Karpas-422 (cell line): ENCODE measurements at regions not wholly inside any gene's neighbourhood (a gene's known extent, or its start where the extent isn't known, plus 50 kb on each side); places are given as distances from the start of the nearest gene placed in this dataset.

Experiments used
- DNase-seq: peaks from one replicate; pipeline ENCODE4 v3.0.0-alpha.2; 2015
- H2AFZ ChIP-seq: fragments of 200-600 bp; sonication (generic); 2 replicates; pipeline ENCODE4 v1.6.1; 2014; ENCODE audit warnings: antibody characterized with exemption, low read length, mixed read lengths
- H3K27ac ChIP-seq: fragments of 200-600 bp; sonication (generic); 2 replicates; pipeline ENCODE4 v1.5.1; 2014; ENCODE audit warnings: mild to moderate bottlenecking, low read length, moderate library complexity
- H3K27me3 ChIP-seq: fragments of 200-600 bp; sonication (generic); 2 replicates; pipeline ENCODE4 v1.6.1; 2014; ENCODE audit warnings: low read length, mixed read lengths
- H3K36me3 ChIP-seq: fragments of 200-600 bp; sonication (generic); 2 replicates; pipeline ENCODE4 v1.6.1; 2014; ENCODE audit warnings: low read length, mixed read lengths; ENCODE audit not compliant: insufficient read depth
- H3K4me1 ChIP-seq: fragments of 200-600 bp; sonication (generic); 2 replicates; pipeline ENCODE4 v1.6.1; 2014; ENCODE audit warnings: mild to moderate bottlenecking, low read length, mixed read lengths
- H3K4me2 ChIP-seq: fragments of 200-600 bp; sonication (generic); 2 replicates; pipeline ENCODE4 v1.6.1; 2014; ENCODE audit warnings: low read length, low read depth, mild to moderate bottlenecking; ENCODE audit not compliant: poor library complexity, severe bottlenecking
- H3K4me3 ChIP-seq: fragments of 200-600 bp; sonication (generic); 2 replicates; pipeline ENCODE4 v1.5.1; 2014; ENCODE audit warnings: mild to moderate bottlenecking, antibody characterized with exemption, low read length, mixed read lengths
- H3K79me2 ChIP-seq: fragments of 200-600 bp; sonication (generic); 2 replicates; pipeline ENCODE4 v1.6.1; 2014; ENCODE audit warnings: mild to moderate bottlenecking, low read length, mixed read lengths
- H3K9ac ChIP-seq: fragments of 200-600 bp; sonication (generic); 2 replicates; pipeline ENCODE4 v1.6.0; 2014; ENCODE audit warnings: low read length
- H3K9me2 ChIP-seq: fragments of 200-600 bp; sonication (generic), shearing (Covaris generic); replicated peaks from 2 replicates; pipeline ENCODE4 v1.6.0; 2014; ENCODE audit warnings: mild to moderate bottlenecking, low read length, moderate library complexity; ENCODE audit not compliant: insufficient read depth
- H3K9me3 ChIP-seq: fragments of 300-700, 200-600 bp; sonication (generic); 2 replicates; pipeline ENCODE4 v1.6.1; 2014; ENCODE audit warnings: low read length, mixed read lengths
- H4K20me1 ChIP-seq: fragments of 200-600 bp; sonication (generic); 2 replicates; pipeline ENCODE4 v1.6.1; 2014; ENCODE audit warnings: mild to moderate bottlenecking, antibody characterized with exemption, low read length, low read depth; ENCODE audit not compliant: insufficient read depth

GRCh38 chr13:48888613-48889012, 87.1 kb upstream of the FNDC3A start:
- Histone ChIP-seq H2AFZ (no peak overlapping the region), H3K4me2 (no peak overlapping the region), H3K9me3 (no peaks in the 10 kb centered on the region), H3K27ac (no peak overlapping the region), H3K9ac (no peak overlapping the region), H4K20me1 (no peaks in the 10 kb centered on the region), H3K36me3 (no peaks in the 10 kb centered on the region), H3K9me2 (no peaks in the 10 kb centered on the region), H3K4me1 (no peaks in the 10 kb centered on the region), H3K79me2 (no peaks in the 10 kb centered on the region), H3K27me3 (no peaks in the 10 kb centered on the region), H3K4me3 (no peak overlapping the region)
- DNase-seq = no peak

DNA sequence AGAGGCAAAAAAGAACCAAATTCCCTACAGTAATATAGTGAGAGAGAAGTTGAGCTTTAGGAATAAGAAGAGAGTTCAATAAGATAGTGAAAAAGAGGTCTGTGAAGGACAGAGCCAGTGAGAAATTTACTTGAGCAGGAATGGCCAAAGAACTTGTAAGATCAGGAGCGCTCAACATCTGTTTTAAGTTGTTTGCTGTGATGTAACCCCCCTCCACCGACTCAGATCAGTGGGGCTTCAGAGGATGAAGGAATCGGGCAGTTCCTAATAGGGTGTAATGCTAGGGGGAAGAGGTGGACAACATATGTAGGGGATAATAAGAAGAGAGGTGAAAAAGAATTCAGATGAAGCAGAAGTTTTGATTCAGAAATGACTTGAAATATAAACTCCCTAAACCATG, 85.3 kb upstream of the FNDC3A start:
- Histone ChIP-seq H3K4me3 (no peak overlapping the region), H3K9me3 (no peaks in the 10 kb centered on the region), H2AFZ (no peak overlapping the region), H3K9me2 (no peaks in the 10 kb centered on the region), H3K36me3 (no peaks in the 10 kb centered on the region), H3K27ac (no peak overlapping the region), H3K4me1 (no peaks in the 10 kb centered on the region), H3K27me3 (peaks cover 2% of the 10 kb centered on the region; the same call in 1 of the 2 replicates), H3K9ac (no peak overlapping the region), H3K4me2 (no peak overlapping the region), H4K20me1 (no peaks in the 10 kb centered on the region), H3K79me2 (no peaks in the 10 kb centered on the region)
- DNase-seq = no peak

- no peak overlapping the region for H2AFZ ChIP-seq
- H3K4me2 ChIP-seq = no peak overlapping the region
- H3K9ac ChIP-seq = no peak overlapping the region
- no peak for DNase-seq
- H3K27me3 ChIP-seq = peaks cover 2% of the 10 kb centered on the region; the same call in 1 of the 2 replicates
- H3K27ac ChIP-seq = no peak overlapping the region
- no peak overlapping the region for H3K4me3 ChIP-seq
- no peaks in the 10 kb centered on the region for H3K36me3 ChIP-seq
- no peaks in the 10 kb centered on the region for H3K9me3 ChIP-seq
- no peaks in the 10 kb centered on the region for H3K9me2 ChIP-seq
- no peaks in the 10 kb centered on the region for H4K20me1 ChIP-seq
- no peaks in the 10 kb centered on the region for H3K4me1 ChIP-seq
- H3K79me2 ChIP-seq = no peaks in the 10 kb centered on the region
Observed at GRCh38 chr13:48891586-48891985, 84.1 kb upstream of the FNDC3A start.

- H3K4me1 ChIP-seq = no peaks in the 10 kb centered on the region
- no peak overlapping the region for H3K9ac ChIP-seq
- peaks cover 2% of the 10 kb centered on the region; the same call in 1 of the 2 replicates for H3K27me3 ChIP-seq
- H3K4me3 ChIP-seq = no peak overlapping the region
- H4K20me1 ChIP-seq = no peaks in the 10 kb centered on the region
- H3K79me2 ChIP-seq = no peaks in the 10 kb centered on the region
- no peak overlapping the region for H2AFZ ChIP-seq
- no peaks in the 10 kb centered on the region for H3K36me3 ChIP-seq
- H3K27ac ChIP-seq = no peak overlapping the region
- no peaks in the 10 kb centered on the region for H3K9me2 ChIP-seq
- H3K4me2 ChIP-seq = no peak overlapping the region
- DNase-seq = no peak
- no peaks in the 10 kb centered on the region for H3K9me3 ChIP-seq
Observed at GRCh38 chr13:48892053-48892687, 83.5 kb upstream of the FNDC3A start.

DNA sequence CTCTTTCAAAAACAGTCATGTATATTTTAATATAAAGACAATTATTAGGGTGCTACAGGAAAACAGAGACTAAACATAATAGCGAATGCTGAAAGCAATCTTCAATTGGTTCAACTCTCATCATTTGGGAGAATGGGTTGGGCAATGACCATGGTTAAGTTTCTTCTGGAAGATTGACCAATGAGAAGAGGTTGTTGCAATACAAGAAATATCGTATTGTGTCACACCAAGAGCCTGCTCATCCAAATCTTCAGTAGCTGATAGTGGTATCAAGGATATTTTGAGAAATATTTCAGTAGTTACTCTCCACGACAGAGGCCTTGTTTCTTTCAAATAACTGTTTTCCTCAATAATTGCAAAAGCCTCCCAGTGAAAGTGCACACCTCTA, 83.0 kb upstream of the FNDC3A start:
- Histone ChIP-seq H3K27ac (no peak overlapping the region), H3K9me2 (no peaks in the 10 kb centered on the region), H4K20me1 (no peaks in the 10 kb centered on the region), H2AFZ (no peak overlapping the region), H3K4me2 (no peak overlapping the region), H3K4me1 (no peaks in the 10 kb centered on the region), H3K79me2 (no peaks in the 10 kb centered on the region), H3K9me3 (no peaks in the 10 kb centered on the region), H3K9ac (no peak overlapping the region), H3K36me3 (no peaks in the 10 kb centered on the region), H3K4me3 (no peak overlapping the region), H3K27me3 (peaks cover 2% of the 10 kb centered on the region; the same call in 1 of the 2 replicates)
- no peak for DNase-seq

- Histone ChIP-seq H3K4me1 (no peaks in the 10 kb centered on the region; the same call in 1 of the 2 replicates), H3K9me2 (no peaks in the 10 kb centered on the region), H3K4me2 (no peak overlapping the region), H3K27me3 (peaks cover 2% of the 10 kb centered on the region; the same call in 1 of the 2 replicates), H2AFZ (no peak overlapping the region), H3K4me3 (no peak overlapping the region), H3K36me3 (no peaks in the 10 kb centered on the region), H3K27ac (no peak overlapping the region), H4K20me1 (no peaks in the 10 kb centered on the region), H3K79me2 (no peaks in the 10 kb centered on the region), H3K9me3 (no peaks in the 10 kb centered on the region), H3K9ac (no peak overlapping the region)
- peak; percentile 47 for DNase-seq
Observed at GRCh38 chr13:48896312-48896711, 79.4 kb upstream of the FNDC3A start.

GRCh38 chr13:48901781-48902180, 73.9 kb upstream of the FNDC3A start:
- H3K4me3 ChIP-seq = no peak overlapping the region
- H3K79me2 ChIP-seq = no peaks in the 10 kb centered on the region
- H3K27me3 ChIP-seq = no peaks in the 10 kb centered on the region
- no peak overlapping the region for H2AFZ ChIP-seq
- no peaks in the 10 kb centered on the region for H3K36me3 ChIP-seq
- H3K4me2 ChIP-seq = no peak overlapping the region
- H3K27ac ChIP-seq = no peak overlapping the region
- no peaks in the 10 kb centered on the region for H3K9me3 ChIP-seq
- H4K20me1 ChIP-seq = no peaks in the 10 kb centered on the region
- H3K9ac ChIP-seq = no peak overlapping the region
- no peaks in the 10 kb centered on the region; the same call in 1 of the 2 replicates for H3K4me1 ChIP-seq
- no peak for DNase-seq
- H3K9me2 ChIP-seq = no peaks in the 10 kb centered on the region

DNA sequence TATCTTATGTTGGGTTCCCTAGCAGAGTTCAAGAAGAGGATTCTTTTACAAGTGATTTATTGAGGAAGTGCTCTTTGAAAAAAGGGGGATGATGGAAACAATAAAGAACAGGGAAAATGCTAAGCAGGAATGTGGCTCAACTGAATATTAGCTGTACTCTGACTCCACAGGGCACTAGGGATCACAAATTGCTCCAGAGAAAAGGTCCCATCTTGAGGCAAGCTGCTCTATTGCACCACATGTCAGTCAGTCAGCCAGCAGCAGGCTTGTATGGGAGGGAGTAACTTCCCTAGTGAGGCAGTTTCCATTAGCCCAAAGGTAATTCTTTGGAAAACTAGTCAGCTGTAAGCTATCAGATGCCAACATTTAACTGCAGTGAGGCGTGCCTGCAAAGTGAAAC, 73.3 kb upstream of the FNDC3A start:
- H3K27me3 ChIP-seq = no peaks in the 10 kb centered on the region
- H3K9me2 ChIP-seq = no peaks in the 10 kb centered on the region
- no peak overlapping the region for H3K4me3 ChIP-seq
- no peaks in the 10 kb centered on the region; the same call in 1 of the 2 replicates for H3K4me1 ChIP-seq
- H4K20me1 ChIP-seq = no peaks in the 10 kb centered on the region
- no peak overlapping the region for H2AFZ ChIP-seq
- no peak overlapping the region for H3K4me2 ChIP-seq
- no peak for DNase-seq
- H3K9ac ChIP-seq = no peak overlapping the region
- no peaks in the 10 kb centered on the region for H3K9me3 ChIP-seq
- H3K27ac ChIP-seq = no peak overlapping the region
- no peaks in the 10 kb centered on the region for H3K36me3 ChIP-seq
- H3K79me2 ChIP-seq = no peaks in the 10 kb centered on the region
